ENCODE measurements at regions not wholly inside any gene's neighbourhood (a gene's known extent, or its start where the extent isn't known, plus 50 kb on each side); places are given as distances from the start of the nearest gene placed in this dataset.
"Not testable (repeated sequence)": the region's sequence is repeated elsewhere in the genome, so short reads cannot be mapped to it uniquely, and the experiment has no call there.

GRCh38 chr6:103801901-103802479 lies 1057.7 kb downstream of the HACE1 start:
- not testable (repeated sequence) for TF ChIP-seq CTCF, POLR2A (IDR thresholded peaks at IDR 0.05)

Measured in tibial nerve (tissue), 3 donors.